ENCODE measurements at regions not wholly inside any gene's neighbourhood (a gene's known extent, or its start where the extent isn't known, plus 50 kb on each side); places are given as distances from the start of the nearest gene placed in this dataset.

DNA sequence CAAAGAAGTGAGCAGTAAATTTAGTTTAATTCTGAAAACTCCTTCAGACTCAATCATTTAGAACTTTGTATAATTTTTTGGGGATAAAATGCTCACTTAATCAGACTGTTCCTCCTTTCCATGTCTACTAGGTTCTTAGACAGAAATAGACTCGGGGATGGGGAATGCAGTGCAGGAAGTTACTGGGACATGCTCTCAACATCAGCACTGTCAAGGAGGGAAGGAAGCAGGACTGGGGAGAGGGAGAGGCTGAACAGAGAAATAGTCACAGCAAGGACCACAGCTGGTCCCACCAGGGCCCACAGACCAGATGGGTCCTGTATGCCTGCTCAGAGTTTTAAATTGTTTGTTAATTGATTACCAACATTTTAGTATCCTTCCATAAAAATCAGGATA, 310.1 kb upstream of the MSX2 start:
- FAIRE-seq: no peak

DNA sequence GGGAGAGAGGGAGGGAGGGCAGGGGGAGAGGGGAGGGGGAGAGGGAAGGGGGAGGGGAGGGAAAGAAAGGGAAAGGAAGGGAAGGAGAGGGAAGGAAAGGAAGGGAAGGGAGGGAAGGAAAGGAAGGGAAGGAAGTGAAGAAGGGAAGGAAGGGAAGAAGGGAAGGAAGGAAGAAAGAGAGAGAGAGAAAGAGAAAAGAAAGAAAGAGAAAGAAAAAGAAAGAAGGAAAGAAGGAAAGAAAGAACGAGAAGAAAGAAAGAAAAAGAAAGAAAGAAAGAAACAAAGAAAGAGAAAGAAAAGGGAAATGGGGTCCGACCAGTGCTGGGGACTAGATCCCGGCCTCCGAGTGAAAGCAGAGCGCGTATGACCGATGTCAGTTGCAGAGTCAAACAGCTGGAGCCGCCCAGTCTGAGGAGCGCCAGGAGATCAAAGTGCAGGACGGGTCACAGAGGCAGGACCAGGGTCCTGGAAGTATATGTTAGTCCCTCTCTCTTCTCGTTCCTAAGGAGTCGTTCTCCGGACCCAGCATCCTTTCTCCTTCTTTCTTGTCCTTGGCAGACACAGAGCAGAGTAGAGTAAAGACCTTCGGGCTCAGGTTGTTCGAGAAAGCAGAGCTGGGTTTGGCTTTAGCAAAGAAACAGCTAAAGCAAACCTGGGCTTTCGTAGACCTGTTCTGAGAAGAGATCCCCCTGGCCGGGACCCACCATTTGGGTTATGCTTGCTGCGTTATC, 305.4 kb upstream of the MSX2 start:
- no peak for FAIRE-seq

DNA sequence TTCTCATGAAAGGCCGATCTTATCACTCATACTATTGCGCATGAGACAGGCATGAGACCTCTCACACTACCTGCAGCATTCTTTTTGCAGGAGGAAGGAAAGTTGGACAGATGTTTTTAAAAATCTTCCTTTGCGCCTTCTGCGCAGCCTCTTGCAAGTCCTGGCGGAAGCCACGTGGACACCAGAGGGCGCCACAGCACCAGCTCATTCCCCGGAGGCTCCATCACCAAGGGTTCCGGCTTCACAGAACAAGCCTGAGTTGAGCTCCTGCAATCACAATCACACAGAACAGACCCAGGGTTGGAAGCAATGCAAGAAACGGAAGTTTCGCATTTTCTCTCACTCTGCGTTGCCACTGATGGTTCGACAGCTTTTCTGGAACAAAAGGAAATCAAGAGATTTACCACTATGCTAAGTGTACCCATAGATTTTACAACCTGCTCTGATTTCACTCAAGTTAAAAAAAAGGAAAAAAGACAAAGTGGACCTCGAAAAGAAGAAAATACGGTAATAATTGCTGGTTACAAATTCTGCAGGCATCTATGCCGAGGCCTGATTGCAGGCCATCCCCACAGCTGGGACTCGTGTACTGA, 304.7 kb upstream of the MSX2 start:
- peak; percentile 25 for FAIRE-seq

DNA sequence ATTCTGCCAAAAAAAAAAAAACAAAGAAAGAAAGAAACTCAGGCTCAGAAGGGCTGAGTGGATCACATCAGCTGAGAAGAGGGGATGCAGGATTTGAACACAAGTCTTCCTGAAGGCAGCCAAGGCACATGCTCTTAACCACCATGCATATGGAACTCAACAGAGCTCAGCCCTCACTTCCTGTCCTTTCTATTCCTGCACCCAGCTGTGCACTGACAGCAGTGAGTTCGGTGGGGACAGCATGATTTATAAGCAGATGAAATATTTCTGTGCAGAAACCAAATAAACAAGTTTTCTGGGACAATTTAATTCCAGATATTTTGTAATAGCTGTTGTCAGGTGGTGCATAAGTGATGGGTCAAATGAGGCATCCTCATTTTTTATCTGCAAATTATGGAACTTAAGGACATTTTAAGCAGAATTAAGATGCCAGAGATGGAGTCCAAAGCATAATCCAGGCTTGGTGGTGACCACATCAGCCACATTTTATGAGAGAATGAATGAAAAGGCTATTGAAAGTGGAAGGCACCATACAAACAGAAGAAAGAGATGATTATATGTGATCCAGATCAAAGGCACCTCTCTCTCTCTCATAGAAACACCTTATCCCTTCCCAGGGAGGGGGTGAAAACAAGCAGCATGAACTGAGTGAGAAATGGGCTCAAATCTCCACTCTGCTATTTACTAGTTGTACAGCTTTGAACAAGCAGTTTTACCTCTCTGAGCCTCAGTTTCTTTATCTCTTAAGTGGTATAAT, 303.6 kb upstream of the MSX2 start:
- FAIRE-seq: no peak

DNA sequence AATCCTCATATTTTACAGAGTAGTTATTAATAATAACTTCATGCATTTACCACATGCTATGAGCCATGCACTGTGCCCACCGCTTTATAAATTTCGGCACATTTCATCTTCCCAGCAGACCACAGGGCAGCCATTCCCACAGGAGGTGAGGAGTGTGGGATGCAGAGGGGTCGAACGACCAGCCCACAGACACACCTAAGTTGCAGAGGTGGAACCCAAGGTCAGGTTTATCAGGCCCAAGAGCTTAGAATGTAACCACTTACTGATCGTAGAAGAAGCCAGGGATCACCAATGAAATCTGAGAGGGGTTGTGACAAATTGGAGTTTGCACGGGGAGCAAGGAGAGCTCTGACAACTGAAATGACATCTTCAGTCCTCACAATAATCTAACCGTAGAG, 303.0 kb upstream of the MSX2 start:
- FAIRE-seq: no peak

DNA sequence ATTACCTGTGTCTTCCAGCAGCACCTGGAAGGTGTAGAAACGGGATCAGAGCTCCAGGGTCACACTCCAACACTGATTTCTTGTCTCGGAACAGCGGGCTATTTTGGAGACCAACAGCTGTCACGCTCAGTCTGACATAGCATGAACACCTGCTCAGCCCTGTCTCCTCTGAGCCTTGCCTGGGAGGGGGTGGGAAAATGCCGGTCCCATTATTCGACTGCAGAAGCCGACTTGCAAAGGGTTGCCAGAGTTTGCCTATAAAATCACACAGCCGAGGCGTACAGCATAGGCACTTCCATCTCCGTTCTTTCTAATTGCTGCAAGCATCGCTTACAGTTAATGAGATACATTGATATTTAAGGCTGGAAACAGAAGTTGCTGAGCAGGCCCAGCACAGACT, 300.8 kb upstream of the MSX2 start:
- FAIRE-seq: no peak

DNA sequence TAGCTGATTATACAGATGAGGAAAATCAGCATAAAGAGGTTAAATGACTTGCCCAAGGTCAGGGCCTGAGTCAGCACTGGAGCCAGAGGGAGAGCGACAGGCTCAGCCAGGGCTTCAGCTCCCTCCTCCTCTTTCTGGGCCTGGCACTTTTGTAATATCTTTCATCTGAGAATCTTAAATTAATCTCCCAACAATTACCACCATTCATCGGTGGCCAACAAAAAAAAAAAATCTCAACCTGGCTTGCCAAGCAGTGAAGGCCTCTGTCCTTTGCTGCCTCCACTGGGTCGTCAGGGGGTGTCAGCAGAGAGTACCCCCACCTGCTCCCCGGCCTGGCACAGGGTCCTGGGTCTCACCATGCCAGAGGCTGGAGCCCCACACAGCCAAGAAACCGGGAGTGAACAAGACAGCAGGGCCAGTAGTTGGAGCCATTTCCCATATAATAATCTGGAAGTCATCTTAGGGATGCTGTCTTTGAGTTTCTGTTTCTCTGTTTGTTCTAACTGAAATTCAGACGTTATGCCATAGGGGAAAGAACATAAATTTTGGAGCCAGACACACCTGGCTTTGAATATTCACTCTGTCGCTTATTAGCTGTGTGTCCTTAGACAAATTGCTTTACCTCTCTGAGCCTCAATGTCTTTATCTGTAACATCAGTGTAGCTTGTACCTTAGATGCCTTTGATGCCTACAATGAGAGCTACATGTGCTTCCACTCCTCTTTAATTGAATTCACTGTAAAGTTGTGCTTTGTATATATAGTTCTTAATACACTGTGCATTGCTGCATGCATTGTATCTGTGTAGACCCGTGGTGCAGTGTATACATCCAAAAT, 299.9 kb upstream of the MSX2 start:
- no peak for FAIRE-seq

DNA sequence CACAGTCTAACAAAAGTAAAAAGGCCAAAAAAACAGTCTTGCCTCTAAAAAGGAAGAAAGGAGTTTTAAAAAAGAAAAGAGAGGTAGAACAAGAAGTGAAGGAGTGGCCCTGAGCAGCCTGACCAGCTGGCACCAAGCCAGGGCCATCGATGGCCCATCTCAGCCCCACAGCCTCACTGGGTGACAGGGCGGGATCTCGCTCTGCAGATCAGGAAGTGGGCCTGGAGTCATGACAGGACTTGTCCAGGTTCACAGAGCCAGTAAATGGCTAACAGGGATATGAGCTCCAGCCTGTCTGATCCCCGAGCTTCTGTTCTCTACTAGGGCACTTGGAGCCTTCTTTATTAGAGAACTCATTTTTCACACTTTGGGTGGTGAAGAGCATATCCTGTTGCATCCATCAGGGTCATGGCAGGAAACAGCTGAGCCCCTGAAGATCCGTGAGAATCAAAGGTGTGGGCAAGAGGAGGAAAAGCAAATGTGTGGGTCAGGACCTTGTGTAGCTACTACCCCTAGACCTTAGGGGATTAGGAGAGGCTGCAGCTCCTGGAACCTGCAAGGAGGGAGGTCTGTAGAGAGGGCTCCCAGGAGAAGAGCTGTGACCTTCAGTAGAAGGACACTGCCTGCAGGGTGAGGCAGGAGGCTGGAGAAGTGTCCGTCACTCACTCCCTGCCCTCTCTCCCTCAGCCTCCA, 299.0 kb upstream of the MSX2 start:
- FAIRE-seq: no peak

DNA sequence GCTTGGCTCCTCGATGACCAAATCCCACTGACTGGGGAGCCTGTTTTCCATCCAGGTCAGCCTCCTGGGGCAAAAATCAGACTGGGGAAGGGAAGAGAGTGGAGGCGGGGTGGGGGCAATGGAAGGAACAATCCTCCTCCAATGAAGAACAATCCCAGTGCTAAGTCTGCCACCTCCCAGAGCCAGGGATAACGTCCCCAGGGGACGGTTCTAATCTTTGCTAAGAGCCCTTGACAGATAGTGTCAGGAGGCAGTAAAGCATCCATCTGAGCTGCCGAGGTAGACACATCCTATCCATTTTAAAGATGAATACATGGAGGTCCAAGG, 298.5 kb upstream of the MSX2 start:
- no peak for FAIRE-seq

DNA sequence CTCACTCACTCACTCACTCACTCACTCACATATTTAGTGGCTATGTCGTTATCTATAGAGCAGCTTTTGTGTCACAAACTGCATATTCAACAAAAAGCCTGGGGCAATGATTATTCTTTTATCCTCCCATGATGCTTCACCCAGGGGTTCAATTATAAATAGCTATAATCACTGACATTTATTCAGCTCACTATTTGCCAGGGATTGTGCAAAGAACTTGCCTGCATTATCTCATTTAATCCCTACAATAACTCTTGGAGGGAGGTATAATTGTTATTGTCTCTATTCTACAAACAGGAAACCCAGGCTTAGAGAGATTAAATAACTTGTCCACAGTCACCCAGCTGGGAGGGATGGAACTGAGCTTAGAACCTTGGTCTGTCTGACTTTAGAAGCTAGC, 298.0 kb upstream of the MSX2 start:
- no peak for FAIRE-seq

DNA sequence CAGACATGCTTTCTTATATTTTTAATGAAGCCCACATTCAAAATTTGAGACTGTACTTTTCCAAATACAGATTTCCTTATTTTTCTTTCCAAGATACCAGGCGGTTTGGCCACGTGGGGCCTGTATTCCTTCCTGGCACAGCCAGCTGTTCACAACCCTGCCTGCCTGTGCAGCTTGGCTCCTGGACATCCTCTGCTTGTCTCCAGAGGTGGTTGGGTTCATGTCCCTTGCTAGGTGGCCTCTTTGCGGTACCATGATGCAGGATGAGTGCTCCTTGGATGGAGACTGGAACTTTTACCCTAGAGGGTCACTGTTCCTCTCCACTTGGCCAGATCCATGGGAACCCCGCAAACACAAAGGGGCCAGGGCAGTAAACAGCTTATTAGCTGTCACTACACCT, 297.5 kb upstream of the MSX2 start:
- no peak for FAIRE-seq

DNA sequence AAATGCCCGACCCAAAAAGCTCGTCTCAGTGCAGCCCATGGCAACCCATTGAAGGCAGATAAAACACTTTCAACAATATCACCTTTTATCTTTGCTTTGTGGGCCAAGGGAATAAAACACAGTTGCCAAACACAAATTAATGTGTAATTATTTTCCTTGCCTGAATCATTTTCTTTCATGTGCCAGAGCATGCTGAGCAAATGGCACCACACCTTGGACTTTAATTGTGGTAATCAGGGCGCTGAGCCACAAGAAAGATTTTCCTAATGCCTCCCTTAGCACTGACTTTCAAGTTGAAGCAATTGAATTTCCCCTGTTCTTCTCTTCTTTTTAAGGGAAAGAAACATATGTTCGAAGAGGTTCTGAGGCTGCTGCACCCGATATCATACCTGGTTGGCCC, 297.1 kb upstream of the MSX2 start:
- FAIRE-seq: no peak

DNA sequence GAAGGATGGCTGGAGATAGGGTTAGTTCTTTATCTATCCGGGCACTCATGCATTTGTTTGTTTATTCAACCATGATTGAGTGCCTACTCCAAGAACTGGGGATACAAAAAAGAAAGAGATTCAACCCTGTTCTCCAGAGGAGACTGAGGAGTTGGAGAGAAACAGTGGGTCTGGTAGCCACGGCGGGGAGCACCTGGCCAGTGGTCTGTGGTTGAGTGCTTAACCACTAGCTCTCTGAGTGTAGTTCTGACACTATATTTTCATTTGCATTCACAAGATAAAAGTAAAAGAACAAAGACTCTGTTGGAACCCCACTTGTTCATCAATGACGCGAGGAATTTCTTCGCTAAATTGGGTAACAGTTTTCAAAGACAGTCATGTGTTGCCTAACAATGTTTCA, 295.5 kb upstream of the MSX2 start:
- no peak for FAIRE-seq

DNA sequence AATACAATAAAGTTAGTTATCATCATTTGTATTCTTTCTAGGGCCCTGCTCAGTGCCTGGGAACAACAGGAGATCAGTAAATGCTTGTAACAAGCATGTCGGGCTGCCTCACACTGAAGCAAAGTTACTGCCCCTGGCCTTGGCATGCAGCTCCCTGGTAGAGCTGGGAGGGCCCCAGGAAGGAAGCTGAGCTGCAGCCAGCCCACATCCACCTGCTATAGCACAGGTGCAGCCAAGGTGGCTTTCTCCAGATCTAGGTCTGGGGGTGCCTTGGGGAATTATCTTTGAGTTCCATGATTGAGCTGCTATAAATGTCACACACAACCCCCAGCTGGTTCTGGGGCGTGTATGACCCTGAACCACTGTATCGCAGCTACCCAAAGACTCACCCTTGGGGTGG, 293.4 kb upstream of the MSX2 start:
- no peak for FAIRE-seq

DNA sequence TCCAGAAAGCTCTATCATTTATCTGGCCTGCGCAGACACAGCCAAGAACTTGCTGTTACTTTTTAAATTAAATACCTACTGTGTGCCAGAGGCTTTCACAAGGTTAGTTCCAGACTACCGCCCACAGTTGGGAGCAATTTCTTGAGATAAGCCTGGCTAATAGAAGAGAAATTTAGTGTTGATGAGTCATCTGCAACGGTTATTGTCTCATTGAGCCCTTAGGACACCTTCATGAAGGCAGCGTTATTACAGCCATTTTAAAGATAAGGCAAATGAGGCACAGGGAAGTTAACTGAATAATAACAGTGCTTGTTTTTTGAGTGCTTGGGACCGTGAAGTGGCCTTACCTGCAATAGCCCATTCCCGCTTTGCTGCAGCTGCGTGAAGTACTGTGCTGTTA, 292.9 kb upstream of the MSX2 start:
- no peak for FAIRE-seq

DNA sequence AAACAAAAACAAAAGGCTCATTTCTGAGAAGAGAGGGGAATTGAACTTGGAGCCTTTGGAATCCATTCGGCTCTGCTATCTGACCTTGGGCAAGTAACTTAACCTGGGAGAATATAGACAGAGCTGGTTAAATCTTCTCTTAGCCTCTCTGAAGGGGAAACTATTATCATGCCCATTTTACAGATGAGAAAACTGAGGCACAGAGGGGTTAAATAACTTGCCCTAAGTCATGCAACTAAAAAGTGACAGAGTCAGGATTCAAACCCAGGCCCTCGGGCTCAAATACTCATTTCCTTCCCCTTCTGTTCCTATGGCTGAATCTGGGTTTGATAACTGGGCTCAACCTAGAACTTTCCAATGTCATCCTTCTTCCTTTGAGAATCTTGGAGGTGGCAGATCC, 291.3 kb upstream of the MSX2 start:
- no peak for FAIRE-seq

DNA sequence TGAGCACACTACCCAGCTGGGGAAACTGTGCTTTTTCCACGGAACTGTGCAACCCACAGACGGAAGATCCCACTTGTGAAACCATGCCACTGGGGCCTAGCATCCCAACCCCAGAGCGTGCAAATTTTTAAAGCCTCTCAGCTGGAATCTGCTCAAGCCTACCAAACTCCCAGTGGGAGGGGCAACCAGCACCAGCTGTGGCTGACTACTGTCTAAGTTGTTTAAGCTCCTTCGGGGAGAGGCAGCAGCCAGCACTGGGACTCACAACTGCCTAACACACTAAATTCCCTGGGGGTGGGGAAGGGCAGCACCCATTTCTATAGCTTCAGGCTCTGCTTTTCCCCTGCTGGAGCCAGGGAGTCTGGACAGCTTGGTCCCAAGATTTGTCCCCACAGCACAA, 287.6 kb upstream of the MSX2 start:
- no peak for FAIRE-seq

DNA sequence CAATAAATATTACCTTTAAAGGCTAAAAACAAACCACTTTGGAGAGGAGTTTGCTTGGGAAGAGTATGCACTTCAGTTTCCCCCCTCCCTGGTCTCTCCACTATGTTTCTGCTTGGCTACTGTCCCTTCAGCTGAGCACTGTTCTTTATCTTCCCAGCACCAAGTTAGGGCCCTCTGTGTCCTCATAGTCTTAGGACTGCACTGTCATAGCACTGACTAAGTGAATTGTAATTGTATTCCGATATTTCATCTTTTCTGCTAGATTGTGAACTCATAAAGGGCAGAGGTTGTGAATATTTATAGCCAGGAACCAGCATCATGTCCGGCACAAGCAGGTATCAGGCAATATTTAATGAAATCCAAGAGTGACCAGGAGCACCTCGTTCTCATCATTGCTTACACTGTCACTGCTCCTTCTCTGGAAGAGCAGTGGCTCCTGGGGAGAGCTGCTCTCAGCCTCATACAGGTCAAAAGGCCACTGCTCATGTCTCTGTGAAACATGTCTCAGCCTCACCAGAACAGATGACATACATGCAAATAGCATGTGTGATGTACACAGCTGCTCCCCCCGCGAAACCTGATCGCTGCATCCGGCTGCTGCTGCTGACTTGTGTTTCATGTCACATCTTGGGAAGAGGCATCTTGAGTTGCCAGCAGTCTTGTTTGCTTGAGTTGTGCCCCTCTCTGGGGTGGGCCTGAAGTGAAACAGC, 279.7 kb upstream of the MSX2 start:
- no peak for FAIRE-seq

DNA sequence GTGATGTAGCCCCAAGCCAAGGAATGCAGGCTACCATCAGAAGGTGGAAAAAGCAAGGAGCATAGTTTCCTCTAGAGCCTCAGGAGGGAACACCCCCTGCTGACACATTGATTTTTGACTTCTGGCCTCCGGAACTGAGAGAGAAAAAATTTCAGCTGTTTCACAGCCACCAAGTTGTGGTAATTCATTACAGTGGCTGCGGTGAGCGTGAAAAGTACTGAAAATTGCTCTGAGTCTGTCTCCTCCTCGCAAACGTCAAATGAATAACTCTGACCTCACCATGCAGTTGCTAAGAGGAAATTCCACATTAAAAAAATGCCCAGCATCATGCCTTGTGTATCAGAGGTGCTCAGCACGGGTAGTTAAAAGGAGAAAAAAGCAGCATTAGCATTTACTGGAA, 277.9 kb upstream of the MSX2 start:
- FAIRE-seq: no peak

DNA sequence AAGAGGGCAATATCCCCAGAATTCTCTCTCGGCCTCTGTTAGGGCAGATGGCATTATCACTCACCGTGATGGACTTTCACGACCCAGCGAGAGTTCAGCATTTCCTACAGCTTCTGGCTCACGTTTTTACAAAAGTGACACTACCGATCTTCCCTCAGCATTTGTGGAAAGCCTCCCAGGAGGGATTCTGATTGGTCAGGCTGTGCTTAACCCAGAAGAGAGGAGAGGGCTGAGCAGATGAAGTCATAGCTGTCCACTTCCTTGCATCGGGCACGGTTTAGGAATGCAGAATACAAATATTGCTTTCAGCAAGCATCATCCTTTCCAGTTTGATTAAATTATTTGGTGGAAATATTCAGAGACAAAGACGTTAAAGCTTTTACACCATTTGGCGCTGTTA, 277.4 kb upstream of the MSX2 start:
- FAIRE-seq: no peak

DNA sequence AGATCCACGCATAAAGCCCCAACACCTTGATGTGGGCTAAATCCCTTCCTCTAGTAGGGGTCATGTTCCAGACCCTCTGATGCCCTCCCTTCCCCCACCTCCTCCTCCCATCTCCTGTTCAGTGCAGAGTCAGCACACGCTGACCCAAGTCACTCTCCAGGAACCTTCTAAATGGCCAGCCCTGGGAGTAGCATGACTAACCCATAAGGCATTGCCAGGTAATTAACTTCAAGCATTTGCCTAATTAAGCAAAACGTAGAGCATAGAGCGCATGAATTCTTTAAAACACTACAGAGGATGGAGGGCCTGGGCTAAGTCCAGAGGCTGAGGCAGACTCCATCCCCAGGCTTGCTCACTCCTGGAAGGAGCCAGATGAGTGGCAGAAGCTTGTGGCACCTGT, 276.3 kb upstream of the MSX2 start:
- no peak for FAIRE-seq

DNA sequence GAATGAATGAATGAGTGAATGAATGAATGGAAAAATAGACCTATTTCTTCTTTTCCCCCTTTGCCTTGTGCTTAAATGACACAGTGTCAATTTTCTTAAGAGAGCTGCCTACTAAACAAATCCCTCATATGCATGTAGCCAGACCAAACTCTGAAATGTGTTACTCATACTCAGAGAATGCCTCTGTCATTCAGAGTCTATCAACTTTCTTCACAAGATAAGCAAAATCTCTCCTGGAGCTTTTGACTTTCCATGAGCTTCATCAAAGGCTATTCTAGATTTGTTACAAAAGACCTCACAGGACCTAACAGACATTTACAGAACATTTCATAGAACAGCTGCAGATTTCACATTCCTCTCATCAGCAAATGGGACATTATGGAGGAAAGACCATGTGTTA, 275.7 kb upstream of the MSX2 start:
- FAIRE-seq: no peak

All from TTC549 (cell line).